ENCODE measurements at regions not wholly inside any gene's neighbourhood (a gene's known extent, or its start where the extent isn't known, plus 50 kb on each side); places are given as distances from the start of the nearest gene placed in this dataset.

DNA sequence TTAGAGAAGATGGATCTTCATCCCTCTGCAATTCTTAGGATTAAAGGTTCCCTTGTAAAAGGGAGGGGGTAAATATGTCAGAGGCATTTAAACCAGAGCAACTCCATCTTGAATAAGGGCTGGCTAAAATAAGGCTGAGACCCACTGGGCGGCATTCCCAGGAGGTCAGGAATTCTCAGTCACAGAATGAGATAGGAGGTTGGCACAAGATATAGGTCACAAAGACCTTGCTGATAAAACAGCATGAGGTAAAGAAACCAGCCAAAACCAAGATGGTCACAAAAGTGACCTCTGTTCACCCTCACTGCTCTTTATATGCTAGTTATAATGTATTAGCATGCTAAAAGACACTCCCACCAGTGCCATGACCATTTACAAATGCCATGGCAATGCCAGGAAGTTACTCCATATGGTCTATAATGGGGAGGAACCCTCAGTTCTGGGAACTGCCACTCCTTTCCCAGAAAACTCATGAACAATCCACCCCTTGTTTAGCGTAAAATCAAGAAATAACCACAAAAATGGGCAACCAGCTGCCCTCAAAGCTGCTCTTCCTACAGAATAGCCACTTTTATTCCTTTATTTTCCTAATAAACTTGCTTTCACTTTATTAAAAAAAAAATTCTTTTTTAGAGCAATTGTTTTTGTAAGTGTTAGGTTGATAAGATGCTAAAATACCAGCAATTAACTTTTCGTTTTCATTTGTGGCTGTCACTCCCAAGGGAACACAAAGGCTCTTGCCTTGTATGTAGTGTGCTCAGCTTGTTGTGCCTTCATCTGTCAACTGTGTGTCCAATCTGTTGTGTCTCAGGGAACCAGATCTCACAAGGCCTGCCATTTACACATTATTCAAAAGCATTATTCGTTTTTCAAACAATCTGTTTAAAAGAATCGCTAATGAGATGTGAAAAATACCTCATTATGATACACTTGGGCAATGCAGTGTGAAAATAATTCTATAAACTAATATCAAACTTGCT is 205.2 kb upstream of the RGPD4 start:
- TF ChIP-seq, protein P1, sequence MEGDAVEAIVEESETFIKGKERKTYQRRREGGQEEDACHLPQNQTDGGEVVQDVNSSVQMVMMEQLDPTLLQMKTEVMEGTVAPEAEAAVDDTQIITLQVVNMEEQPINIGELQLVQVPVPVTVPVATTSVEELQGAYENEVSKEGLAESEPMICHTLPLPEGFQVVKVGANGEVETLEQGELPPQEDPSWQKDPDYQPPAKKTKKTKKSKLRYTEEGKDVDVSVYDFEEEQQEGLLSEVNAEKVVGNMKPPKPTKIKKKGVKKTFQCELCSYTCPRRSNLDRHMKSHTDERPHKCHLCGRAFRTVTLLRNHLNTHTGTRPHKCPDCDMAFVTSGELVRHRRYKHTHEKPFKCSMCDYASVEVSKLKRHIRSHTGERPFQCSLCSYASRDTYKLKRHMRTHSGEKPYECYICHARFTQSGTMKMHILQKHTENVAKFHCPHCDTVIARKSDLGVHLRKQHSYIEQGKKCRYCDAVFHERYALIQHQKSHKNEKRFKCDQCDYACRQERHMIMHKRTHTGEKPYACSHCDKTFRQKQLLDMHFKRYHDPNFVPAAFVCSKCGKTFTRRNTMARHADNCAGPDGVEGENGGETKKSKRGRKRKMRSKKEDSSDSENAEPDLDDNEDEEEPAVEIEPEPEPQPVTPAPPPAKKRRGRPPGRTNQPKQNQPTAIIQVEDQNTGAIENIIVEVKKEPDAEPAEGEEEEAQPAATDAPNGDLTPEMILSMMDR (IDR thresholded peaks at IDR 0.05; ENCODE audit: low read depth, low read length, missing control alignments), result no peak
- DNase-seq (ENCODE audit: extremely low read depth, low read depth), result no peak
- no peak overlapping the region for H3K4me3 ChIP-seq (replicated peaks; ENCODE audit: low read depth, low read length)

DNA sequence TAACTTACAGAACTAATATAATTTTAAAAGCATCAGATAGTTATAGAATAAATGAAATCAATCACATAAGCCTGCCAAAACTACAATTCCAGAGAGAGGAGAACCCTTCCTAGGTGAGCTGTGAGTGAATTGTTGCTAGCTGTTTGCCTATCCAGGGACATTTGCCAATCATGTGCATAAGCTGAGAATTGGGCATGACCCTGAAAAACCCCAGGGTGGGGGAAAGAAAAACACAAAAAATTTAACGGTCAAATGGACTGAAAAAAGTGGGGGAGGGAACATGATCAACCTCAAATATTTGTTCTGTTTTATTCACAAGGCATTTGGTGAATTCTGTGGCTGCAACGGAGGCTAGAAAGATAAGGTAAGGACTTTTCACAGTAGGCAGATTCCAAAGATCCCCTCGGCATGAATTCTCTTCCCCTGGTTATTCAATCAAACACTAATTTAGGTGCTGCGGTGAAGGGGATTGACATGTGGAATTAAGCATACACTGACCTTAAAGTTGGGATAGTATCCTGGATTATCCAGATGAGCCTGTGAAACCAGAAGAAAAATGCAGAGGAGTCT is 203.9 kb upstream of the RGPD4 start:
- no peak for DNase-seq (ENCODE audit: extremely low read depth, low read depth)
- no peak overlapping the region for H3K4me3 ChIP-seq (replicated peaks; ENCODE audit: low read depth, low read length)
- TF ChIP-seq, protein P1 (IDR thresholded peaks at IDR 0.05; ENCODE audit: low read depth, low read length, missing control alignments), result no peak

DNA sequence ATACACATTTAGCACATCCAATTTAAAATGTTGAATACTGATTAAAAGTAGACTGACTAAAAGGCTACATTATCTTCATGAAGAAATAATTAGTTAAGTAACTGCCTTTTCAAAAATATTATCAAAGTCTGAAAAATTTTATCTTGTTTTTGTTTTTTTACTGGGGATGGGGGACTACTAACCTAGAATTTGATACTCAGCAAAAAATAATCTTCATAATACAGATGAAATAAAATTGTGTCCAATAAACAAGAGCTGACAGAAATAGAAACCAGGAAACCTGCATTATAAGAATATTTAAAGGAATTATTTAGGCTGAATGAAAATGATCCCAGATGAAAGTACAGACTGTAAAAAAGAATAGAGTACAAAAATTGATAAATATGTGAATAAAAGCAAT is 200.7 kb upstream of the RGPD4 start:
- no peak overlapping the region for H3K4me3 ChIP-seq (replicated peaks; ENCODE audit: low read depth, low read length)
- no peak for DNase-seq (ENCODE audit: extremely low read depth, low read depth)
- TF ChIP-seq, protein P1 (IDR thresholded peaks at IDR 0.05; ENCODE audit: low read depth, low read length, missing control alignments), result no peak

DNA sequence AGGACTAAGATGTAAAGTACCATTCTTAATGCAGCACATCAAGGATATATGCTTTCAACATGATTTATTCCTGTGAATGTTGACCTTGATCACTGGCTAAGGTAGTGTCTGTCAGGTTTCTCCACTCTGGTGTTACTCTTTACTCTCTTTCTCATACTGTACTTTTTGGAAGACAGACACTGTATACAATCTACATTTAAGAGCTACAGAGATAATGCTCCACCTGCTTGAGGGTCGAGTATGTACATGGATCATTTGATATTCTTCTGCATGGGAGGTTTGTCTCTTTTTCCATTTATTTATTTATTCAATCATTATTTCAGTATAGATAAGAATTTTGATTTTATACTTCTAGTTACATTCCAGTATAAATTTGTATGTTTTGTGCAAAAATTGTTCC is 199.5 kb upstream of the RGPD4 start:
- no peak for DNase-seq (ENCODE audit: extremely low read depth, low read depth)
- TF ChIP-seq, protein P1 (IDR thresholded peaks at IDR 0.05; ENCODE audit: low read depth, low read length, missing control alignments), result no peak
- H3K4me3 ChIP-seq (replicated peaks; ENCODE audit: low read depth, low read length), result no peak overlapping the region

DNA sequence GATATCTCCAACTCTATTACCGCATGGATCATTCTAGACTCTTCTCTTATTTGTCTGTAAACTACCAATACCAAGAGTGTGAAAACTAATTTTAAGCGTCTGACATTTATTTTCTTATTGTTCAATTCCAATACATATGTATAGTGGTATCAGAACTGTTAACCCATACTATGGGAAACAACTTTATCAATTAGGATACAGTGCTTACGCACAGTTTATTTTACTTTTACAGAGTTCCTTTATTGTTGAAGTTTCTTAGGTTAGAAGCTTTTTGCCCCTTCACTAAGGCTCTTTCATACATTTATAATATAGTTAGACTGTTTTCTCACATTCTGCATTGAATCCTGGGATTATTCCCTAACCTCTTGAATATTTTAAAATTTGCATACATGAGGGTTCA is 198.8 kb upstream of the RGPD4 start:
- DNase-seq (ENCODE audit: extremely low read depth, low read depth), result no peak
- no peak overlapping the region for H3K4me3 ChIP-seq (replicated peaks; ENCODE audit: low read depth, low read length)
- TF ChIP-seq, protein P1 (IDR thresholded peaks at IDR 0.05; ENCODE audit: low read depth, low read length, missing control alignments), result no peak

DNA sequence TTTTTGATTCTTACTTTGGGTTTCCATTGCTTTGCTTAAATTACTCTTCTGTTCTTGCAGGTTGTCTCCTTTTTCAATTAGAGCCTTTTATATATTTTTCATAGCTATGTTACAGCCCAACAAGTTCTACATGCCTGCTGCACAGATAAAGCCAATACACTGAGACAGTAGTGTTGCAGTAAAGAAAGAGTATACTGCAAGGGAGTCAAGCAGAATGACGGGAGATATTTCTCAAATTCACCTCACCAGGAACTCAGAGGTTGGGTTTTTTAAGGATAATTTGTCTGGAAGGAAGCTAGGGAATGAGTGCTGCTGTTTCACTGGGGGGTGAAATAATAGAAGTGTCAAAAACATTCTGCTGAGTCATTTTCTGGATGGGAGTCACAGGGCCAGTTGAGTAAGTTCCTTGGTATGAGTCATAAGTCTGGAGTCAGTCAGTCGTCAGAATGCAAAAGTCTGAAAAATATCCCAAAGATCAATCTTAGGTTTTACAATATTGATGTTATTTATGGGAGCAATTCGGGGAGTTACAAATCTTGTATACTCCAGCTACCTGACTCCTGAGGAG is 193.0 kb upstream of the RGPD4 start:
- no peak overlapping the region for H3K4me3 ChIP-seq (replicated peaks; ENCODE audit: low read depth, low read length)
- TF ChIP-seq, protein P1 (IDR thresholded peaks at IDR 0.05; ENCODE audit: low read depth, low read length, missing control alignments), result no peak
- peak; percentile 14 for DNase-seq (ENCODE audit: extremely low read depth, low read depth)
